Fibroblast of skin of right biceps (primary cell): ENCODE measurements at regions not wholly inside any gene's neighbourhood (a gene's known extent, or its start where the extent isn't known, plus 50 kb on each side); places are given as distances from the start of the nearest gene placed in this dataset.
A peak's percentile ranks its signal among the peaks of the same experiment; 100 is the strongest.

ENCODE experiments used
- DNase-seq: peaks from one replicate; pipeline ENCODE4 v3.0.0-alpha.2; 2013

GRCh38 chr20:47406849-47407682 is 50.6 kb upstream of the ZMYND8 start:
- DNase-seq = peak; percentile 26

- DNase-seq = no peak
Measured at GRCh38 chr20:47411161-47411560, 54.7 kb upstream of the ZMYND8 start.

- DNase-seq = no peak
Measured at GRCh38 chr20:47412083-47412482, 55.6 kb upstream of the ZMYND8 start.

- DNase-seq = no peak
Measured at GRCh38 chr20:47413189-47413588, 56.7 kb upstream of the ZMYND8 start.

- DNase-seq = no peak
Measured at GRCh38 chr20:47417245-47418068, 61.0 kb upstream of the ZMYND8 start.

GRCh38 chr20:47418069-47418757 is 61.7 kb upstream of the ZMYND8 start:
- DNase-seq = peak; percentile 34

GRCh38 chr20:47419953-47420514 is 63.5 kb upstream of the ZMYND8 start:
- no peak for DNase-seq

GRCh38 chr20:47421076-47421475 is 64.6 kb upstream of the ZMYND8 start:
- DNase-seq = no peak

GRCh38 chr20:47423586-47423985 is 67.1 kb upstream of the ZMYND8 start:
- no peak for DNase-seq

- DNase-seq = no peak
Measured at GRCh38 chr20:47427067-47427466, 70.6 kb upstream of the ZMYND8 start.

- no peak for DNase-seq
Measured at GRCh38 chr20:47427746-47428145, 71.2 kb upstream of the ZMYND8 start.

- DNase-seq = no peak
Measured at GRCh38 chr20:47428164-47428563, 71.7 kb upstream of the ZMYND8 start.

- no peak for DNase-seq
Measured at GRCh38 chr20:47428851-47429336, 72.4 kb upstream of the ZMYND8 start.

GRCh38 chr20:47429409-47429808 is 72.3 kb upstream of the NCOA3 start:
- DNase-seq = no peak

GRCh38 chr20:47430862-47431588 is 70.7 kb upstream of the NCOA3 start:
- DNase-seq = no peak

- no peak for DNase-seq
Measured at GRCh38 chr20:47432834-47433210, 68.9 kb upstream of the NCOA3 start.

- peak; percentile 81 for DNase-seq
Measured at GRCh38 chr20:47434128-47434779, 67.4 kb upstream of the NCOA3 start.

- DNase-seq = peak; percentile 39
Measured at GRCh38 chr20:47438464-47439381, 63.0 kb upstream of the NCOA3 start.

- DNase-seq = peak; percentile 84
Measured at GRCh38 chr20:47440857-47441773, 60.6 kb upstream of the NCOA3 start.
